Glutamatergic neuron (in vitro differentiated cells): ENCODE measurements at regions not wholly inside any gene's neighbourhood (a gene's known extent, or its start where the extent isn't known, plus 50 kb on each side); places are given as distances from the start of the nearest gene placed in this dataset.

ENCODE experiments used
- DNase-seq: peaks from one replicate; pipeline ENCODE4 v3.0.0; 2022
- H3K27ac Mint-ChIP-seq: one replicate; pipeline ENCODE4 v1.8.0; 2020; ENCODE audit warnings: mild to moderate bottlenecking, mixed read lengths, inconsistent platforms; ENCODE audit not compliant: unreplicated experiment
- H3K27me3 Mint-ChIP-seq: one replicate; pipeline ENCODE4 v1.8.0; 2020; ENCODE audit warnings: mild to moderate bottlenecking, moderate library complexity, mixed read lengths, inconsistent platforms; ENCODE audit not compliant: unreplicated experiment
- H3K36me3 Mint-ChIP-seq: one replicate; pipeline ENCODE4 v1.8.0; 2020; ENCODE audit warnings: mild to moderate bottlenecking, mixed read lengths, inconsistent platforms; ENCODE audit not compliant: unreplicated experiment
- H3K4me1 Mint-ChIP-seq: one replicate; pipeline ENCODE4 v1.8.0; 2020; ENCODE audit warnings: mild to moderate bottlenecking, low read depth, mixed read lengths, inconsistent platforms; ENCODE audit not compliant: unreplicated experiment
- H3K4me3 Mint-ChIP-seq: one replicate; pipeline ENCODE4 v1.8.0; 2020; ENCODE audit warnings: mild to moderate bottlenecking, mixed read lengths, inconsistent platforms; ENCODE audit not compliant: unreplicated experiment
- H3K9me3 Mint-ChIP-seq: one replicate; pipeline ENCODE4 v1.8.0; 2020; ENCODE audit warnings: mild to moderate bottlenecking, moderate library complexity, mixed read lengths, inconsistent platforms; ENCODE audit not compliant: unreplicated experiment
- CTCF ChIP-seq: fragments of 200-600 bp; sonication (generic); IDR thresholded peaks from one replicate; pipeline ENCODE4 v1.5.0; 2021; ENCODE audit not compliant: partially characterized antibody, unreplicated experiment

GRCh38 chr2:84078471-84078870 is 380.6 kb downstream of the SUCLG1 start:
- TF ChIP-seq CTCF = no peak
- Mint-ChIP-seq H3K9me3 (no peaks in the 10 kb centered on the region), H3K36me3 (no peaks in the 10 kb centered on the region), H3K4me1 (peaks cover 7% of the 10 kb centered on the region), H3K27me3 (no peaks in the 10 kb centered on the region), H3K27ac (no peak overlapping the region), H3K4me3 (no peak overlapping the region)
- DNase-seq = no peak

GRCh38 chr2:84077496-84077895 is 381.6 kb downstream of the SUCLG1 start:
- Mint-ChIP-seq H3K36me3 (no peaks in the 10 kb centered on the region), H3K4me3 (no peak overlapping the region), H3K27ac (peak overlapping the region; percentile 30), H3K27me3 (no peaks in the 10 kb centered on the region), H3K9me3 (no peaks in the 10 kb centered on the region), H3K4me1 (peaks cover 9% of the 10 kb centered on the region)
- TF ChIP-seq CTCF = peak; percentile 75
- peak; percentile 22 for DNase-seq

GRCh38 chr2:84071050-84071449 is 388.0 kb downstream of the SUCLG1 start:
- no peak for DNase-seq
- H3K9me3 Mint-ChIP-seq = peaks cover 1% of the 10 kb centered on the region
- H3K27ac Mint-ChIP-seq = no peak overlapping the region
- H3K4me3 Mint-ChIP-seq = no peak overlapping the region
- TF ChIP-seq CTCF = no peak
- H3K27me3 Mint-ChIP-seq = no peaks in the 10 kb centered on the region
- H3K4me1 Mint-ChIP-seq = peaks cover 5% of the 10 kb centered on the region
- no peaks in the 10 kb centered on the region for H3K36me3 Mint-ChIP-seq

- no peak overlapping the region for H3K27ac Mint-ChIP-seq
- no peaks in the 10 kb centered on the region for H3K36me3 Mint-ChIP-seq
- no peak overlapping the region for H3K4me3 Mint-ChIP-seq
- no peak for DNase-seq
- H3K4me1 Mint-ChIP-seq = no peaks in the 10 kb centered on the region
- no peaks in the 10 kb centered on the region for H3K27me3 Mint-ChIP-seq
- TF ChIP-seq CTCF = no peak
- no peaks in the 10 kb centered on the region for H3K9me3 Mint-ChIP-seq
Observed at GRCh38 chr2:84065857-84066256, 393.2 kb downstream of the SUCLG1 start.

- Mint-ChIP-seq H3K4me1 (peaks cover 11% of the 10 kb centered on the region), H3K4me3 (no peak overlapping the region), H3K9me3 (peaks cover 3% of the 10 kb centered on the region), H3K36me3 (no peaks in the 10 kb centered on the region), H3K27ac (no peak overlapping the region), H3K27me3 (no peaks in the 10 kb centered on the region)
- no peak for TF ChIP-seq CTCF
- DNase-seq = no peak
Observed at GRCh38 chr2:84057917-84058560, 401.0 kb downstream of the SUCLG1 start.
